Neuronal stem cell (in vitro differentiated cells): ENCODE measurements at regions not wholly inside any gene's neighbourhood (a gene's known extent, or its start where the extent isn't known, plus 50 kb on each side); places are given as distances from the start of the nearest gene placed in this dataset.

Experiments
- DNase-seq: peaks from one replicate; pipeline ENCODE4 v3.0.0-alpha.2; 2013; ENCODE audit warnings: low spot score
- H2AFZ ChIP-seq: one replicate; pipeline ENCODE4 v1.6.1; 2013; ENCODE audit warnings: mild to moderate bottlenecking, low read length, inconsistent platforms
- H2AK5ac ChIP-seq: 2 replicates; pipeline ENCODE4 v1.6.1; 2013; ENCODE audit warnings: low read depth, mild to moderate bottlenecking, inconsistent platforms, low read length, moderate library complexity, mixed read lengths
- H2BK120ac ChIP-seq: 2 replicates; pipeline ENCODE4 v1.6.1; 2013; ENCODE audit warnings: low read depth, mild to moderate bottlenecking, inconsistent platforms, low read length, moderate library complexity, mixed read lengths
- H2BK12ac ChIP-seq: one replicate; pipeline ENCODE4 v1.6.1; 2013; ENCODE audit warnings: low read length, inconsistent platforms
- H2BK15ac ChIP-seq: 2 replicates; pipeline ENCODE4 v1.6.1; 2013; ENCODE audit warnings: mild to moderate bottlenecking, low read length, inconsistent platforms, mixed read lengths
- H2BK5ac ChIP-seq: one replicate; pipeline ENCODE4 v1.6.1; 2013; ENCODE audit warnings: inconsistent platforms, mild to moderate bottlenecking, low read length, moderate library complexity
- H3K14ac ChIP-seq: one replicate; pipeline ENCODE4 v1.6.1; 2013; ENCODE audit warnings: low read length, inconsistent platforms
- H3K18ac ChIP-seq: 2 replicates; pipeline ENCODE4 v1.6.1; 2013; ENCODE audit warnings: low read length, inconsistent platforms
- H3K23ac ChIP-seq: 2 replicates; pipeline ENCODE4 v1.6.1; 2013; ENCODE audit warnings: low read depth, mild to moderate bottlenecking, mixed read lengths, low read length, inconsistent platforms; ENCODE audit not compliant: poor library complexity
- H3K27ac ChIP-seq: replicated peaks from 3 replicates; pipeline ENCODE4 v1.5.1; 2013; ENCODE audit warnings: low read length, inconsistent platforms
- H3K27me3 ChIP-seq, 3 experiments: 2 replicates each; pipeline ENCODE4 v1.6.1; 2013; ENCODE audit warnings: low read length in 3 of 3, mild to moderate bottlenecking in 2 of 3, inconsistent platforms in 1 of 3, low read depth in 1 of 3, mixed read lengths in 1 of 3, moderate library complexity in 1 of 3; ENCODE audit not compliant: control insufficient read depth in 3 of 3, insufficient read depth in 3 of 3
- H3K36me3 ChIP-seq, 2 donors: replicated peaks in 1 of 2; 2 replicates each; pipeline ENCODE4 v1.6.1; 2013; ENCODE audit warnings: low read length in 2 of 2; ENCODE audit not compliant: control insufficient read depth in 2 of 2, insufficient read depth in 2 of 2
- H3K4ac ChIP-seq: 2 replicates; pipeline ENCODE4 v1.6.1; 2013; ENCODE audit warnings: inconsistent platforms, mild to moderate bottlenecking, low read length, moderate library complexity
- H3K4me1 ChIP-seq, 2 donors: 1 replicate in 1 of 2; 2 replicates in 1 of 2; pipeline ENCODE4 v1.6.1; 2013; ENCODE audit warnings: low read length in 2 of 2, low read depth in 1 of 2; ENCODE audit not compliant: control insufficient read depth in 2 of 2, insufficient read depth in 1 of 2
- H3K4me2 ChIP-seq: one replicate; pipeline ENCODE4 v1.6.1; 2013; ENCODE audit warnings: mild to moderate bottlenecking, low read length, inconsistent platforms; ENCODE audit not compliant: insufficient read depth, poor library complexity, severe bottlenecking
- H3K4me3 ChIP-seq, 2 donors: 2 replicates each; pipeline ENCODE4 v1.5.1; 2013; ENCODE audit warnings: low read length in 2 of 2, mild to moderate bottlenecking in 2 of 2, inconsistent platforms in 1 of 2, moderate library complexity in 1 of 2
- H3K79me1 ChIP-seq: one replicate; pipeline ENCODE4 v1.6.1; 2013; ENCODE audit warnings: low read depth, mild to moderate bottlenecking, inconsistent platforms, low read length, moderate library complexity
- H3K9ac ChIP-seq: one replicate; pipeline ENCODE4 v1.6.1; 2013; ENCODE audit warnings: mild to moderate bottlenecking, low read depth, low read length, inconsistent platforms; ENCODE audit not compliant: poor library complexity
- H3K9me3 ChIP-seq, 2 donors: replicated peaks in 1 of 2; 2 replicates each; pipeline versions ENCODE3 to v1.6.1; 2013; ENCODE audit warnings: low read length in 2 of 2, mild to moderate bottlenecking in 2 of 2, inconsistent platforms in 1 of 2, low read depth in 1 of 2, mixed read lengths in 1 of 2, moderate library complexity in 1 of 2; ENCODE audit not compliant: control insufficient read depth in 2 of 2, insufficient read depth in 1 of 2
- H4K8ac ChIP-seq: one replicate; pipeline ENCODE4 v1.6.1; 2013; ENCODE audit warnings: low read depth, mild to moderate bottlenecking, inconsistent platforms, low read length, moderate library complexity
- H4K91ac ChIP-seq: one replicate; pipeline ENCODE4 v1.6.1; 2013; ENCODE audit warnings: low read length, low read depth, mild to moderate bottlenecking, inconsistent platforms; ENCODE audit not compliant: poor library complexity
- WGBS, 2 donors: extraction: QIAGEN DNeasy Blood & Tissue Kit; methylation state at CpG; one replicate each; pipeline ENCODE4 v1.1.7; 2013; ENCODE audit warnings: missing lambda C conversion rate in 2 of 2, mixed read lengths in 1 of 2; ENCODE audit not compliant: insufficient read length in 2 of 2, insufficient replicate concordance in 1 of 2; ENCODE audit errors: extremely low coverage in 2 of 2; 5-methylcytosine and 5-hydroxymethylcytosine counted together

DNA sequence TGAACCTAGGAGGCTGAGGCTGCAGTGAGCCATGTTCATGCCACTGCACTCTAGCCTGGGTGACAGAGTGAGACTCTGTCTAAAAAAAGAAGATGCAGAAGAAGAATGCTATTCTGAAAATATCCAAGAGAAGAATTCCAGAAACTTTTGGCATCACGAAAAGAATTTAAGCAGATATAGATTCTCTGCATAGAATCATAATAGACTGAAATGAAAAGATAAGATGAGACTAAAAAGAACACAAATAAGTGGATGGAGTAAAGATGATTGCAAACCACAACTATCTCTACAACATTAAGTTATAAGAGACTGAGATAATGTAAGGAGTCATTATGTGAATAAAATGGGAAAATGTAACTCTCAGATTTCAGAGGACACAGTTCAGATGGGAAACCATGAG lies 140.7 kb upstream of the TMC3 start:
- Histone ChIP-seq H3K4me1 (no peaks in the 10 kb centered on the region), H3K9me3 (no peaks in the 10 kb centered on the region), H3K18ac (no peak overlapping the region), H4K8ac (no peak overlapping the region), H3K27ac (no peak overlapping the region), H2AFZ (no peak overlapping the region), H3K4ac (no peak overlapping the region), H3K79me1 (no peaks in the 10 kb centered on the region), H3K14ac (no peak overlapping the region), H3K27me3 (no peaks in the 10 kb centered on the region), H2AK5ac (no peak overlapping the region), H3K4me3 (no peak overlapping the region), H2BK15ac (no peak overlapping the region), H3K9ac (no peak overlapping the region), H2BK12ac (no peak overlapping the region), H3K36me3 (no peaks in the 10 kb centered on the region), H2BK120ac (no peak overlapping the region), H2BK5ac (no peak overlapping the region), H3K23ac (no peak overlapping the region), H4K91ac (no peak overlapping the region), H3K4me2 (no peak overlapping the region)
- no CpG with 5 or more reads among the region's 1 CpG for WGBS, 2 donors
- DNase-seq = no peak

- H3K4me3 ChIP-seq = no peak overlapping the region
- H4K8ac ChIP-seq = no peak overlapping the region
- H2BK5ac ChIP-seq = no peak overlapping the region
- DNase-seq = no peak
- H3K9ac ChIP-seq = no peak overlapping the region
- no peaks in the 10 kb centered on the region for H3K79me1 ChIP-seq
- WGBS, 2 donors = no CpG with 5 or more reads among the region's 3 CpGs
- H2BK15ac ChIP-seq = no peak overlapping the region
- H3K27ac ChIP-seq = no peak overlapping the region
- H4K91ac ChIP-seq = no peak overlapping the region
- H2BK12ac ChIP-seq = no peak overlapping the region
- no peak overlapping the region for H3K18ac ChIP-seq
- no peak overlapping the region for H3K4me2 ChIP-seq
- H2AFZ ChIP-seq = no peak overlapping the region
- H3K23ac ChIP-seq = no peak overlapping the region
- H3K4me1 ChIP-seq = no peaks in the 10 kb centered on the region
- no peak overlapping the region for H2AK5ac ChIP-seq
- H3K9me3 ChIP-seq = no peaks in the 10 kb centered on the region
- no peak overlapping the region for H3K4ac ChIP-seq
- no peaks in the 10 kb centered on the region for H3K27me3 ChIP-seq
- no peaks in the 10 kb centered on the region for H3K36me3 ChIP-seq
- H3K14ac ChIP-seq = no peak overlapping the region
- no peak overlapping the region for H2BK120ac ChIP-seq
Measured at GRCh38 chr15:81511138-81511537, 137.1 kb upstream of the TMC3 start.

DNA sequence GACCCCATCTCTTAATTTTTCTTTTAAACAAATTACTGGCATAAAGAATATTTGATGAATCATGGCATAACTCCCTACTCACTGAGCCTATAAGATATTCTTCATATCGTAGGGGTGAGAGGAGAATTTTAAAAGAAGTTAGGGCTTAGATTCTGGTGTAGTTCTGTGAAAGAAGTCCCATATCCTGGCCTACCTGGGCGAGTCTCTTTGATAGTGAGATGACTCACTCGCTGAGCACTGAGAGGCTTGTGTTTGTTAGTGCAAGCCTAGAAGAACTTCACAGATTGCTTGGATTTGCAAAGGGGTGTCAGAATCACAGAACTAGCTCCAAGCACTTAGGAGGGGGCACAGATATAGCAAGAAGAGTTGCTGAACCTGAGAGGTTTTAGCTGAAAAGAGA lies 133.8 kb upstream of the TMC3 start:
- Histone ChIP-seq H3K79me1 (no peaks in the 10 kb centered on the region), H3K4me3 (no peak overlapping the region), H2AFZ (no peak overlapping the region), H3K9me3 (no peaks in the 10 kb centered on the region), H3K18ac (no peak overlapping the region), H3K4me1 (no peaks in the 10 kb centered on the region), H3K23ac (no peak overlapping the region), H2BK15ac (no peak overlapping the region), H3K9ac (no peak overlapping the region), H2BK12ac (no peak overlapping the region), H4K91ac (no peak overlapping the region), H2BK120ac (no peak overlapping the region), H3K27ac (no peak overlapping the region), H3K27me3 (no peaks in the 10 kb centered on the region), H3K4me2 (no peak overlapping the region), H3K14ac (no peak overlapping the region), H2BK5ac (no peak overlapping the region), H3K36me3 (no peaks in the 10 kb centered on the region), H2AK5ac (no peak overlapping the region), H4K8ac (no peak overlapping the region), H3K4ac (no peak overlapping the region)
- DNase-seq = no peak
- no CpG with 5 or more reads among the region's 3 CpGs for WGBS, 2 donors

GRCh38 chr15:81506936-81507335 lies 132.9 kb upstream of the TMC3 start:
- no peaks in the 10 kb centered on the region for H3K27me3 ChIP-seq
- no peak overlapping the region for H2BK120ac ChIP-seq
- no peaks in the 10 kb centered on the region for H3K9me3 ChIP-seq
- no peak overlapping the region for H3K18ac ChIP-seq
- H3K36me3 ChIP-seq = no peaks in the 10 kb centered on the region
- H4K91ac ChIP-seq = no peak overlapping the region
- no peak overlapping the region for H2BK15ac ChIP-seq
- H3K4me3 ChIP-seq = no peak overlapping the region
- no CpG with 5 or more reads among the region's 1 CpG for WGBS, 2 donors
- H3K23ac ChIP-seq = no peak overlapping the region
- no peak overlapping the region for H3K27ac ChIP-seq
- H2BK5ac ChIP-seq = no peak overlapping the region
- no peak overlapping the region for H3K4me2 ChIP-seq
- no peak overlapping the region for H2AK5ac ChIP-seq
- H4K8ac ChIP-seq = no peak overlapping the region
- no peak overlapping the region for H3K14ac ChIP-seq
- H3K4ac ChIP-seq = no peak overlapping the region
- no peak overlapping the region for H2AFZ ChIP-seq
- H3K4me1 ChIP-seq = no peaks in the 10 kb centered on the region
- no peak for DNase-seq
- no peaks in the 10 kb centered on the region for H3K79me1 ChIP-seq
- H3K9ac ChIP-seq = no peak overlapping the region
- no peak overlapping the region for H2BK12ac ChIP-seq
